ENCODE measurements at regions not wholly inside any gene's neighbourhood (a gene's known extent, or its start where the extent isn't known, plus 50 kb on each side); places are given as distances from the start of the nearest gene placed in this dataset.

DNA sequence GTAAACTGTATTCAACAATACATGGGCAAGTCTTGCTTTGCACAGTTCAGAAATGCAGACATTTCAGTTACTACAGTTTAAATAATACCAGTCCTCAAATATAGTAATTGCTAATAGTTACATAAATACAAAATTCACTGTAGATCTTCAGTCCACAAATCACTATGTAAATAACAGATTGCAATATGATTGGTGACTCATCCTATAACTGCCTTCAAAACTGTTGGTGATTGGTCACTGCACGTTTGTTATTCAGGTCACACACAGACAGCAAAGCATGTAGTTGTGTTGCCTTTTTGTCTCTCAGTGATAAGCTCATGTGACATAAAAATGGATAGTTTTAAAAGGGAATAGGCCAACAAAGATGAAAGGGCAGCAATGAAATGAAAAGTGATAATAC lies 186.5 kb upstream of the CTTNBP2NL start:
- TF ChIP-seq ZNF592 (IDR thresholded peaks at IDR 0.05): no peak
- no peak for TF ChIP-seq ZBTB33 (IDR thresholded peaks at IDR 0.05)
- no peak for TF ChIP-seq TBL1XR1 (IDR thresholded peaks at IDR 0.05; ENCODE audit: low read depth, low read length)
- no peak for TF ChIP-seq TCF3 (IDR thresholded peaks at IDR 0.05; ENCODE audit: borderline replicate concordance, insufficient read depth, low read depth, low read length)
- TF ChIP-seq CHD4 (IDR thresholded peaks at IDR 0.05): no peak
- TF ChIP-seq, protein P1, sequence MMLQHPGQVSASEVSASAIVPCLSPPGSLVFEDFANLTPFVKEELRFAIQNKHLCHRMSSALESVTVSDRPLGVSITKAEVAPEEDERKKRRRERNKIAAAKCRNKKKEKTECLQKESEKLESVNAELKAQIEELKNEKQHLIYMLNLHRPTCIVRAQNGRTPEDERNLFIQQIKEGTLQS (IDR thresholded peaks at IDR 0.05; ENCODE audit: borderline replicate concordance, extremely low read depth, low read depth, low read length): no peak
- no peak for TF ChIP-seq CHD1 (IDR thresholded peaks at IDR 0.05; ENCODE audit: low read depth, low read length)
- TF ChIP-seq CTCF (IDR thresholded peaks at IDR 0.05 in 2 of 3, conservative IDR thresholded peaks at IDR 0.05 in 1 of 3; ENCODE audit: control insufficient read depth in 2 of 3, extremely low read depth in 1 of 3, insufficient read depth in 1 of 3, low read depth in 3 of 3, low read length in 3 of 3): no peak
- TF ChIP-seq IRF3 (IDR thresholded peaks at IDR 0.05): no peak
- TF ChIP-seq CEBPZ (IDR thresholded peaks at IDR 0.05; ENCODE audit: low read depth, low read length): no peak
- TF ChIP-seq RAD21 (IDR thresholded peaks at IDR 0.05; ENCODE audit: insufficient read depth, low read depth, low read length): no peak

All from GM12878 (cell line).